ENCODE measurements at regions not wholly inside any gene's neighbourhood (a gene's known extent, or its start where the extent isn't known, plus 50 kb on each side); places are given as distances from the start of the nearest gene placed in this dataset.
A peak's percentile ranks its signal among the peaks of the same experiment; 100 is the strongest.

DNA sequence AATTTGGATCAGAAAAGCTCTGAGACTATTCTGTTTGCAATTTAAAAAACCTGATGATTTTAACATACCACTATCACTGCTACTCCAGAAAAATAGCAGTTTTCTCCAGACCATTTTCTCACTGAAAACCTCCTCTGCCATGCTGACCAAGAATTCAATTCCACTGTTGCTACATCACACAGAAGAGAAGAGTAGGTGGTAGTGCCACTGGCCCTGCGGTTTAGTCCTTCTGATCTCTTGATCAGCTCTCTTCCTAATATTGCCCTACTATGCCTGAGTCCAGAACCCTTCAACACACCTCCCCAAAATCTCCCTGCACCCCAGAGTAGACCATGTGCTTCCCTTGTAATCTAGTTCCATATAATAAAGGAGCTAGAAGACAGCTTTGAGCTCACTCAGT, 55.8 kb upstream of the HS3ST1 start:
- peaks cover 0 to 4% of the 10 kb centered on the region in 2 donors for H3K27me3 Mint-ChIP-seq
- ATAC-seq (no peak), DNase-seq (ENCODE audit: low spot score) (no peak)
- no peak overlapping the region for H3K4me3 Mint-ChIP-seq
- no peaks in the 10 kb centered on the region for H3K9me3 Mint-ChIP-seq
- H3K27ac Mint-ChIP-seq: no peak overlapping the region
- H3K36me3 Mint-ChIP-seq: no peaks in the 10 kb centered on the region
- H3K4me1 Mint-ChIP-seq (ENCODE audit: low read depth in 2 of 2): peaks cover 3 to 31% of the 10 kb centered on the region in 2 donors

DNA sequence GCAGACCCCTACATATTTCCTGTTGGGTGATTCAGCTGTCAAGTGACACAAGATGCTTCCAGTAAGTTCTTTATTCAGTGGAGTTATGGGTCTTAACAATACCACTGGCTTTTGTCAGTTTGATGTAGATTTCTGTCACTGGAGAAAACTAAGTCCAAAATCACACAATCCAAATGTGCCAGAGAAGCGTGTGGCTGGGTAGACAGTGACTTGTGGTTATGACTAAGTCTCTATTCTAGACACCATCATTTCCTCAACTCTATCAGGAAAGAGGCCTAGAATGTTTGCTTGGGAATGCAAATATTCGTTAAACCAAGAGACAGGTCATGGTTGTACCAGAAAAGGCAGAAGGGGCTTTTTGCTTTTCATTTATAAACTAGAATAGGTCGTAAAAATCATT, 54.4 kb upstream of the HS3ST1 start:
- Mint-ChIP-seq H3K9me3 (no peaks in the 10 kb centered on the region), H3K27ac (no peak overlapping the region), H3K4me3 (peak overlapping the region; percentile 19), H3K27me3 (peaks cover 0 to 2% of the 10 kb centered on the region in 2 donors), H3K36me3 (no peaks in the 10 kb centered on the region), H3K4me1 (ENCODE audit: low read depth in 2 of 2) (peaks cover 3 to 18% of the 10 kb centered on the region in 2 donors)
- DNase-seq (ENCODE audit: low spot score) (no peak), ATAC-seq (peak in 1 of 2 donors; percentile 59)

- ATAC-seq: peak; percentile 80 to 87
- Mint-ChIP-seq H3K27ac (no peak overlapping the region), H3K36me3 (peaks cover 10% of the 10 kb centered on the region), H3K9me3 (no peaks in the 10 kb centered on the region), H3K27me3 (peaks cover 0 to 2% of the 10 kb centered on the region in 2 donors), H3K4me1 (ENCODE audit: low read depth in 2 of 2) (peaks cover 3 to 8% of the 10 kb centered on the region in 2 donors), H3K4me3 (no peak overlapping the region)
- no peak for DNase-seq (ENCODE audit: low spot score)
Measured at GRCh38 chr4:11480683-11481082, 52.0 kb upstream of the HS3ST1 start.
